ENCODE measurements at regions not wholly inside any gene's neighbourhood (a gene's known extent, or its start where the extent isn't known, plus 50 kb on each side); places are given as distances from the start of the nearest gene placed in this dataset.

DNA sequence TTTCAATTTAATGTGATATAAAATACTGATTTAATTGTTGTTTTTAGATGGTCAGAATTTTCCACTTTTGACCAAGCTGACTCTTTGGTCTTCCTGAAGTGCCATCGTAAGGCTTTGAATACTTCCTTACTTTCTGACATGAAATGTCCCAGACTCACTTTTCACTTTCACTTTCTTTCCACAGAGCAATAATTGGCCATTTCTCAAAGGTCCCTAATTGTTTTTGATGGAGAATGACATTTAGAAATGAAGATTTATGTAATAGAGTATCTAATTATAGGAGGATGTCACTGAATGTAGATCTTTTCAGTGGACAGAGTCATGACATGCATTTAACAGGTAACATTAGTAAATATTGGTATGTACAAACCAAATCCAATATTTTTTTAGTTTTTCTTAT, 1141.6 kb downstream of the KCNT2 start:
- no peak for TF ChIP-seq POLR2AphosphoS5 (IDR thresholded peaks at IDR 0.05; ENCODE audit: low read depth, low read length)
- TF ChIP-seq YY1 (IDR thresholded peaks at IDR 0.05; ENCODE audit: extremely low read depth, insufficient replicate concordance, low read depth, low read length) = no peak

Measured in HCT116 (cell line).